ENCODE measurements at regions not wholly inside any gene's neighbourhood (a gene's known extent, or its start where the extent isn't known, plus 50 kb on each side); places are given as distances from the start of the nearest gene placed in this dataset.

- no peak for TF ChIP-seq MXI1 (IDR thresholded peaks at IDR 0.05; ENCODE audit: low read depth, low read length)
- no peak for TF ChIP-seq NFIC (IDR thresholded peaks at IDR 0.05; ENCODE audit: borderline replicate concordance)
Measured at GRCh38 chr14:101634202-101634849, 73.0 kb downstream of the DIO3 start (continued).

- Histone ChIP-seq H3K27ac (ENCODE audit: low read depth in 2 of 2, low read length in 1 of 2) (no peak overlapping the region), H4K20me1 (ENCODE audit: insufficient read depth) (no peaks in the 10 kb centered on the region), H3F3A (replicated peaks; ENCODE audit: insufficient read depth) (no peaks in the 10 kb centered on the region), H3K9ac (no peak overlapping the region), H3K9me3 (no peaks in the 10 kb centered on the region), H2AFZ (ENCODE audit: low read depth) (no peak overlapping the region), H3K4me1 (ENCODE audit: control insufficient read depth in 1 of 2, insufficient read depth in 2 of 2, low read depth in 1 of 2, low read length in 1 of 2) (peaks cover 0 to 7% of the 10 kb centered on the region in 2 experiments; a peak in 2 of 4 replicates), H3K9me2 (no peaks in the 10 kb centered on the region), H3K4me2 (no peak overlapping the region), H3K79me2 (ENCODE audit: insufficient read depth) (no peaks in the 10 kb centered on the region), H3K36me3 (replicated peaks in 1 of 2; ENCODE audit: control insufficient read depth in 1 of 2, insufficient read depth in 2 of 2, low read length in 1 of 2) (no peaks in the 10 kb centered on the region), H3K27me3 (ENCODE audit: insufficient read depth) (no peaks in the 10 kb centered on the region; the same call in none of the 2 replicates), H3K4me3 (ENCODE audit: low read depth in 2 of 2, low read length in 1 of 2) (no peak overlapping the region)
- ChIA-PET CTCF (no interaction called here), POLR2A (no interaction called here)
- 80% methylated on average over 35 of the region's 56 CpGs for WGBS (ENCODE audit: low lambda C conversion rate)
- DNase-seq: no peak
- TF ChIP-seq REST (IDR thresholded peaks at IDR 0.05; ENCODE audit: low read depth, low read length): no peak
- TF ChIP-seq TAF1 (IDR thresholded peaks at IDR 0.05; ENCODE audit: borderline replicate concordance, low read depth, low read length): no peak
- no peak for TF ChIP-seq ELF1 (IDR thresholded peaks at IDR 0.05)
- TF ChIP-seq NFIC (IDR thresholded peaks at IDR 0.05; ENCODE audit: borderline replicate concordance): no peak
- no peak for TF ChIP-seq NRF1 (IDR thresholded peaks at IDR 0.05; ENCODE audit: low read depth, low read length)
- TF ChIP-seq SMC3 (IDR thresholded peaks at IDR 0.05; ENCODE audit: low read depth, low read length): no peak
- TF ChIP-seq TCF12 (IDR thresholded peaks at IDR 0.05): no peak
- TF ChIP-seq USF1 (IDR thresholded peaks at IDR 0.05; ENCODE audit: borderline replicate concordance, low read depth): no peak
- TF ChIP-seq TEAD4 (IDR thresholded peaks at IDR 0.05; ENCODE audit: borderline replicate concordance, insufficient read depth): no peak
- no peak for TF ChIP-seq RFX5 (IDR thresholded peaks at IDR 0.05; ENCODE audit: low read length)
- TF ChIP-seq PBX3 (IDR thresholded peaks at IDR 0.05): no peak
- no peak for TF ChIP-seq YY1 (IDR thresholded peaks at IDR 0.05; ENCODE audit: low read depth)
- no peak for TF ChIP-seq MEF2A (IDR thresholded peaks at IDR 0.05; ENCODE audit: borderline replicate concordance, low read depth)
- TF ChIP-seq RXRA (IDR thresholded peaks at IDR 0.05; ENCODE audit: borderline replicate concordance, low read depth): no peak
- no peak for TF ChIP-seq POLR2AphosphoS5 (IDR thresholded peaks at IDR 0.05; ENCODE audit: low read depth, low read length)
- no peak for TF ChIP-seq IRF3 (IDR thresholded peaks at IDR 0.05; ENCODE audit: low read depth, low read length)
- TF ChIP-seq EP300 (IDR thresholded peaks at IDR 0.05; ENCODE audit: borderline replicate concordance in 1 of 2, low read depth in 1 of 2, low read length in 1 of 2): no peak
- TF ChIP-seq CTCF (IDR thresholded peaks at IDR 0.05): no peak
Measured at GRCh38 chr14:101634850-101635748, 73.8 kb downstream of the DIO3 start.

Measured in SK-N-SH (cell line).